ENCODE measurements at regions not wholly inside any gene's neighbourhood (a gene's known extent, or its start where the extent isn't known, plus 50 kb on each side); places are given as distances from the start of the nearest gene placed in this dataset.

DNA sequence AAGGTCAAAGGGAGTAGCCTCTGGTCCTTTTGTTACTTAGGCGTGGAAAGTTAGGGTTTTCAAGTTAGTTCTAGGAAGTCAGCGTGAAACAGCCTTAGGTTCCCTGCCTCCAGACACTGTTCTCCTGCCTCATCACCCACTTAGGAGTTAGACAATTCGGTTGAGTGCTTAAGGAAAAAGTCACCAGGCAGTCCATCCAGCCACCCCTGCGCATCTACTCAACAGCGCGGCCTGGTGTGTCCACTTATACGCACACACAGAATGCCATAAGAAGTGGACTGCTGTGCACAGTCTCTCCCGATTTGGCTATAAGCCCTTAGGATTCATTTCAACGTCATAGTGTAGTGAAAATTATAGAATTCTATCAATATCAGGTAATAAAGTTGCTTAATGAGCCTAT lies 470.8 kb upstream of the TNP1 start:
- no peak for DNase-seq

DNA sequence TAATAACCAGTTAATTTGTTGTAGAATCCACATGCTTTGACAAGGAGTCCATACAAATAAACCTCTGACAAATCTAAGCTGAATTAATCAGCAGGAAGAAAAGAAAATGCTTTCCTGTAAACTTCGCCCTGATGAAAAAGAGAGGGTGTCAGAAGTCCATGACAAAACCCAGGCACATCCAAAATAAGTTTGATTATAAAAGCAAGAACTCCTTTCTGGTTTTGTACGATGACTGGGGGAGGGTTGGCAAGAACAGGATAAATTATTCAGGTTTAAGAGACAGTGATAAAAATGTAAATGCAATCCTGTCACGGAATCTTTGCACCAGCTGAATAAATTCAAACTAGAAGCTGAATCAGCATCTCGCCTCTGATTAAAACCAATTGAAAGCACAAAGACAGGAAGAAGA lies 469.2 kb upstream of the TNP1 start:
- DNase-seq, result no peak

DNA sequence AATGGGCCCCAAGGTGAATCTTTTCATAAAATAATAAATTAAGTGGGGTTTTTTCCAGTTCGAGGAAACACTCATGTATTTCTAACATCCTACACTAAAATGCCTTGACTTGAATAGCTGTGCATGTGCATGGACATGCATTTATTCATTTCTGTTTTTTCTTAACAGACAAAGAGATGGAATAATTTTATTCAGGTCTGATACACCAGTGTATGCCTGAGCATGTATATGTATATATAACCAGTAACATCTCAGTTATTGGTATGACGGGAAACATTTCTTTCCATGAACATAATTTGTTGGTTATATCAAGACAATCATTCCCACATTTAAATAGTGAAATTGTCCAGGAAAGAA lies 468.7 kb upstream of the TNP1 start:
- DNase-seq, result no peak

DNA sequence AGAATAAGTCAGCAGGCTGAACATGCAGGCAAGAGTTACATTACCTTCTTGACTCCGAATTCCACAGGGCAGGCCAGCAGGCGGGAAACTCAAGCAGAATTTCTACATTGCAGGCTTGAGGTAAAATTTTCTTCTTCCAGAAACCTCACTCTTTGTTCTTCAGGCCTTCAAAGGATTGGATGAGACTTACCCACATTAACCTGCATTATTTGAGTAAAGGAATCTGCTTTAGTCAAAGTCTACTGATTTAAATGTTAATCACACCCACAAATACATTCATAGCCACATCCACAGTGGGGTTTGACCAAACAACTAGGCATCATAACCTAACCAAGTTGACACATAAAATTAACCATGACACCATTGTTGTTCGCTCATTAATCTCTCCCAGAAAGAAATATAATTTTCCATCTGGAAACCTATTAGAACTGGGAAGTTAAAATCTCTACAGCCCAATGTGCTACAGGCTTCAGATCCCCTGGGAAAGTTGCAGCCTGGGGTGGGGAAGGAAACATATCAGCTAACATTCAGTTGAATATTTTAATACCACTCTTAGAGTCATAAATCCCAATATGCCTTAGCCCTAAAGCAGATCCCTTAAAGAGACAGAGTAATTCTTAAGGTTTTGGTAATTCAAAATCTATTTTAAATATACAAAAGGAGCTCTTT lies 468.2 kb upstream of the TNP1 start:
- DNase-seq, result no peak

DNA sequence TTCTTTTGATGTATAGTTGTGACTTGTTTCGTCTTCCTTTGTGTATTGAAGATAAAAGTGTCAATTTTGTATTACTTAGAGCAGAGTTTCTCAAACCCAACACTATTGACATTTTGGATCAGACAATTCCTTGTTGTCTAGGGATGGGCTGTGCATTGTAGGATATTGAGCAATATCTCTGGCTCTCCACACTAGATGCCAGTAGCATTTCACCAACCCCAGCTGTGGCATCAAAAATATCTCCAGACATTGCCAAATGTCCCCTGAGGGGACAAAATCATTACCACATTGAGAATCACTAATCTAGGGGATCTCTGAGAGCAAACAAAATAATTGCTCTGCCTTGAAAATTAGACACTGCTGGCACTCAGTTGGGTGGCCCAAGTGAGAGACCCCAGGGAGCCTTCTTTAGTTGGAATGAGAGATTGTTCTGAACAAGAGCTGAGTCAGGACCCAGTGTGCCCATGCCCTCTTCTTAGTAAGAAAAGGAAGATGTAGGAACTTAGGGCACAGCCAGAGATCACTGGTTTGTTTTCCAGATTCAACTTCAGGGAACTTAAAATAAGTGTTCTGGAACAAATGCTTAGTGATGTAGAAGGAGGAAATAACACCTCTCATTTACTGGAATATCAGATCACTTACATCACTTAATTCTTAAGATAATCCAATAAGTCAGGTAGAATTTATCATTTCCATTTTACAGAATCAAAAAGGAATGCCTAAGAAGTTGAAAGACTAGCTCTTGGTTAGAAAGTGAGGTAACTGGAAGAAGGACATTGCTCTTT lies 466.6 kb upstream of the TNP1 start:
- DNase-seq, result no peak

DNA sequence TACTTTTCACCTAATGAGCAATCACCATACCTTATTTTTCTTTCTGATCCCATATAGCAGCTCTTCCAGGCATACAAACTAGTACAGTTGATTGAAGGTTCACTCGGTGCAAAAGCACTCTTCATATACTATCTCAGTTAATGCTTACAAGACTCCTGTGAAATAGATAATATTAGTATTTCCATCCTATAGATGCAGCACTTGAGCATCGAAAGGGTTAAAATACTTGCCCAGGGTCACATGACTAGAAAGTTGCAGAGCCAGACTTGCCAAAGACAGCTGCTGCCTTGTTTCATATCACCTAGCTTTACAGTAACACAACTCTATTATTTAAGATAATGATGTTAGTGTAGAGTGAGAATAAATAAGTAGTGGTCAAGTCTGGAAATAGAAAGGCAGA lies 466.0 kb upstream of the TNP1 start:
- no peak for DNase-seq

DNA sequence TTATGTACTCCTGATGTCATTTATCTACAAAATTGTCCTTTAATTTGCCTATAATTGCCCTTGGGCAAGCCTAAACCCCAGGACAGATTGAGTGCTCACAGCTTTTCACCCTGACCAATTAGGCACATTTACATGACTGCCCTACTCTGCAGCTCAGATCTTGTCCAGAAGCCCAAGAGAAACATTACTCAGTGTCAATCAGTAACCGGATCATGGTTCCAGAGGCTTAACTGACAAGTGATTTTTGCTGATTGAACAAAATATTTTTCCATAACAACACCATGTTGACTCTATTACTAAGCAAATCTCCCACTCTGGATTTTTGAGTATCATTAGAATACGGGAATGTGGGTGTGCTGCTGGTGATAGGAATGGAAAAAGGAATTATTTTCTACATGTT lies 465.4 kb upstream of the TNP1 start:
- no peak for DNase-seq

DNA sequence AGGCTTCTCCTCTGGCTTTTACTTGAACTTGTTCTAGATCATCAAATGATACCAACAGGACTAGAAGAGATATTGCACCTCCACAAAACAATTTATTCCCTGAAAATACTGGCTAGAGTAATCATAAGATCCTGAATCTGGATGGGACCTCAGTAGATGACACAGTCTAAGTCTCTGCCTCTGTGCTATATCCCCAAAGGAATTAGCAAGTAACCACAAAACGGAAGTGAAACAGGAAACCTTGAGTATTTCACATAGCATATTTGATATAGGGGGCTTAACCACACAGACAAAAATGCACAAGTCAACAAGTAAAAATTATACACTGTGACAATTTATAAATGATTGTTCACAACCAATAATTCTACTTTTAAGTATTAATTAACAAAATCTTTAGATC lies 456.9 kb upstream of the TNP1 start:
- no peak for DNase-seq

DNA sequence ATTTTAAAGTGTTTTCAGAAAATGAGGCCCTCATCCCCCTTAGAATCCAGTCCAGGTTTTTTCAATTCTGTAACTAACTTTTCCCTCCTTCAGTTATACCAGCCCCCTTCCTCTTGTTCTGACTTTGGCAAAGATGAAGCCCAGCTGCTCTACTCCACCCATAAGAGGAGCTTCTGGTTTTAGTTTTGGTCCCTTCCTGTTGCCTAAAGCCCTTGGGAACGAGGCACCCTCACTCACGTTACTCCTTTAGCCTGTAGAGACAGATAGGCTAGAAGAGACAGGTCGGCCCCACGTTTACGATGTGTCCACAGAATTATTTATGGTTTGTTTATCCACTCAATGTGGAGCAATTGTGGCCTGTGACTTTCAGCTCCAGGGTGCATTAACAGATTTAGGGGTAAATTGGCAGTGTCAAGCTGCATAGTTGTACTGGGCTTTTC lies 454.2 kb upstream of the TNP1 start:
- DNase-seq, result peak; percentile 78

DNA sequence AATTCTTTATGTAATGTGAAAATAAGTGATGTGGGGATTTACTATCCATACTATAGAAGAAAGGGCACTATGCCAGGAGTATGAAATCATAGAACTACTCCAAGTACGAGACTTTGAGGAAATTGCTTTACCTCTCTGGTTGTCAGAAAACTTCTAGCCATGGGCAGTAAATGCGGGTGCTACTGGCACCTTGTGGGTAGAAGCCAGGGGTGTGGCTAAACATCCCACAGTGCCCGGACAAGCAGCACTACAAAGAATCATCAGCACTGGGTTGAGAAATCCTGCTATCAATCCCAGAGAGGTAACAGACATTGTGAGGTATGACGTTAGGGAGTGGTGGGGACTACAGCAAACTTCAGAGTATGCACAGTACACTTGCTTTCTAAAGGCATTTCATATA lies 453.5 kb upstream of the TNP1 start:
- DNase-seq, result no peak

DNA sequence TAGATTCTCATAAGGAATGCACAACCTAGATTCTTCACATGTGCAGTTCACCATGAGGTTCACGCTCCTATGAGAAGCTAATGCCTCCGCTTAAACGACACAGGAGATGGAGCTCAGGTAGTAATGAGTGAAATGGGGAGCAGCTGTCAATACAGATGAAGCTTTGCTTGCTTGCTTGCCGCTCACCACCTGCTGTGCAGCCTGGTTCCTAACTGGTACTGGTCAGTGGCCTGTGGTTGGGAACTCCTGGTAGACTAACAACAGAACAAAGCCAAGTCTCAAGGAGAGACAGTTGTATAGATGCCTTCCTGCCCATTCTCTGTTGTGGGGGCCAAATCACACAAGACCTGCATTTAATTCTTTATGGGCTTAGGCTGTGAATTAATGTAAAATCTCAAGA lies 449.2 kb upstream of the TNP1 start:
- DNase-seq, result no peak

DNA sequence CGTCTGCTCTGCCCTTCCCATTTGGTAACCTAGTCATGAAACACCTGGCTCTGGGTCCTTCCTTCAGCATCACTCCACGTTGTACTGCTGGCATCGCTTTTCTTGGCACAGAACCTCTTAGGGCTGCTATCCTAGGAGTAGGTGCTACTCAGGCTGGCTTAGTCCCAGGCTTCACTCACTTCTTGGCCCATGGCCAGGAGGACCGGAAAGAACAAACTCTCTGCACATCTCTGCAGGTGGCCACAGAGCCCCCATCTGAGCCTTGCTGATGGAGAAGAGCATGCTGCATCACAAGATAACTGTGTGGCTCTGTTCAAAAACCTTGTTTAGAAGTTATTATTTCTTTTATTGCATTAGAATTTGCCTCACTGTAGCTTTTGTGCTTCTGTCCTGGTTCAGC lies 447.2 kb upstream of the TNP1 start:
- peak; percentile 64 for DNase-seq

DNA sequence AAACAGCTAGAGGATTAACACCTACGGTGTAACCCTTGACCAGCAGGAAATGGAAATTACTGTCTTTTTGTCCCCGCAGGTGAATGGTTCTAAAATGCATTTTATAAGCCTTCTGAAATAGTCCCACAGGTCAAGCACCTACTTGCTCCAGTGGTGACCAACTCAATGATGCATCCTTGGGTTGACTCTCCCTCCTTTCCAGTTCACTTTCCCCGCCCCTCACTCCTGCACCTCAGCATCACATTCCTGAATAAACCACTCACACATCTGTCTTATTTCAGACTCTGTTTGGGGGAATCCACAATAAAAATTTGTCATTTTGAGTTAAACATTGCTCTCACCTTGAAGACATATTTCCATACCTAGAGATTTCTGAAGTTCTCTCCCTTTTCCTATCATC lies 446.0 kb upstream of the TNP1 start:
- DNase-seq, result no peak

DNA sequence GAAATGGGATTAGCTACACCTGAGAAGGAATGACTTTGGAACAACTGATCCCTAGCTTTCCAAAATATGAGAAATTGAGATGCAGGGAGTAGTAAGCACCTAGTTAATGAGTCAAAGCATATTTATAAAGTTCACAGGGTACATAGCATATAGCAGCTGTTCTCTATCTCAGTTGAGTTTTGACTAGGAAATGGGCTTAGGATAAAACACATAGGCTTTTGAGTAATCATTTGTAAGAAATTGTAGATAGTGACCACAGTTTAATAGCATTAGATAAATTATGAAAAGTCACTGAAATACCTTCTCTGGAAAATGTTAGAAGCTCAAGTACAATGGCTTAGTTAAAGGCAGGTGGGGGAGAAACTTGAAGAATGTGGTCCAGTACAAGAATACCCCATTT lies 444.7 kb upstream of the TNP1 start:
- no peak for DNase-seq

DNA sequence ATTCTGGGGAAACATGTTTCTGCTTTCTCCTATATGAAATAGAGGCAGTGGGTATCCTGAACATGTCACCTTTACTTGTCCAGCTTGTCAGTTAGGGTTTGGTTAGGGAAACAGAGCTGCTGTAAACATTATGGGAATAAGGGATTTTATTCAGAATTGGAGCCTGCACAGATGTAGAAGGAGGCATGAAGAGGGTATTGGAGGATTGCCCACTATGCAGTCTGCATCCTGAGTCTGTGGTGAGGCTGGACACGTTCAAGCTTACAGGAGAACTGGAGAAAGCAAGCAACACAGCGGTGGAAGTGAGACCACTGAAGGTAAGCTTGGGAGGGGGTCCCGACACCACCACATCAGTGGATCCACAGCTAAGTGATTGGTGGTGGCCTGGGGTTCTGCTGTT lies 443.0 kb upstream of the TNP1 start:
- DNase-seq, result no peak

DNA sequence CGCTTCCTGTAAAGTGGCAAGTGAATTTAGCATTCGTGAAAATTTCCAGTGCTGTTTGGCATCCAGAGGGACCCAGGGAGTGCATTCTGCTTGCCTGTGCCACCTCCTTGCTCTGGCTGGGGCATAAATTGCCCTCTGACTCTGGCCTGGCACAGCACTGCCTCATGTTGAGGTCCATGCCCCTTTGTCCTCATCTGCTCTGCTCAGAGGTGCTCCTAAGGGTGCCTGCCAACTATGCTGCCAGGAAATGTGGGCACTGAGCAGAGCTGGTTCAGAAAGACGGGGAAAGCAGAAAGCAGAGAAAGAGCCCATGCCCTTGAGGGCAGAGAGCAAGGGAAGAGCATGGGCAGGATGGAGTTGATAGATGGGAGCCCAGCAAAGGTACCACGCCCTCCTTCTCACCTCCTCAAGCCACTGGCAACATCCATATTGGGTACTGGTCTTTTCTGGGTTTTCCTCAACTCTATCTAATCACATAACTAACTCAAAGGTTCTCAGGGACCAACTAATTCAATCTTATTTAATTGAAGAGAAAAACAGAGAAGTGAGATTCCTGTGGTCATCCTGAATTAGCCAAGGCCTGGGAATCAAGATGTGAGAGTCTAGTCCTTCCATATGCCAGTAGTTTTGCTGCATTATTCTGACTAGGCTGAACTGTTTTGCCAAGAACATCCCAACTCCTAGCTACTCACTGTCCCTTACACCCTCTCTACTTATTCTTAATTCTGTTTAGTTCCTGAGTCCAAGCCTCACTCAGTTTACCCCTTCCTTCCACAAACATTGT lies 441.5 kb upstream of the TNP1 start:
- no peak for DNase-seq

DNA sequence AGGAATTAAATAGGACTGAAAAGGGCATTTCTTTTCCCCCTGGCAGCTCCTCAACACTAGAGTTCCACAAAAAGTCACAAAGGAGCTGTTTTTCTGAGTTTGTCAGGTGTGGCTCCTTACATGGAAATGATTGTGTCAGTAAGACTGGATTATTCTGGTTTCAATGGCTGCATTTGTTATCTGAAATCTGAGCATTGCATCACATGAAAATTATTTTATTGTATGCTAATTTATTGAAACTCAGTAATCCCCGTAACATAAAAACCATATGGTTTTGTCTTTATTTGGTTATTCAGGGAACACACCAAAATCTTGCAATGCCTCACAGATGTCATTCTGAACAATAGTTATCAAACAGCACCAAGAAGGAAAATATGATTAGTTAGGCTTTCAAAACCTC lies 439.7 kb upstream of the TNP1 start:
- no peak for DNase-seq

DNA sequence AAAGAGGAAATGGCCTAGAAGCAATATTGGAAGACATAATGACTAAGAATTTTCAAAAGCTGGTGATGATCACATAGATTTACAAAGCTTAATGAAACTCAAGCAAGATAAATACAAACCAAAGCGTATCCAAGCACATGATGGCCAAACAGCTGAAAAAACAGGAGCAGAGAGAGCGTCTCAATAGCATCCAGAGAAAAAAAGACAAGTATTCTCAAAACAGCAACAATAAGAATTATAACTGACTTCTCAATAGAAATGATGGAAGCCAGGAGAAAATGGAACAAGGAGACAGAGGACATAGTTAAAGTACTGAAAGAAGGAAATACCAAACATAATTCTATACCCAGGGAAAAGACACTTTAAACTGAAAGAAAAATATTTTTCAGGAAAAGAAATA lies 437.2 kb upstream of the TNP1 start:
- DNase-seq, result no peak

DNA sequence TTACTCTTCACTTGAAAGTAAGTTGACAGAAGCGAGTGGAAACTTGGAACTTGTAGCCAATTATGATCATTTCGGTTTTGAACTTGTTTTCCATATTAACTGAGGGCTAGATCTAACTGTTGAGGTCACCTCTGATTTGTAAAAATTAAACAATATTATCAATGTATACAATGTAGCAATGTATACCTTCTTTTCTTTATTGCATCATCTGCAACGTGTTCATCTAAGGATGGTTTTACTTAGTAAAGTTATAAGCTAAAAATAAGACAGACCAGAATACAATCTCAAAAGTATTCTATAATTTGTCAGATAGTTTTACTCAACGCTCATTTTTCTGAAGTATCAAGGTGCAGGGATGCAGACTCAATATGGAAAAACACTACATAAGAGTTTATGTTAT lies 435.0 kb upstream of the TNP1 start:
- DNase-seq, result no peak

DNA sequence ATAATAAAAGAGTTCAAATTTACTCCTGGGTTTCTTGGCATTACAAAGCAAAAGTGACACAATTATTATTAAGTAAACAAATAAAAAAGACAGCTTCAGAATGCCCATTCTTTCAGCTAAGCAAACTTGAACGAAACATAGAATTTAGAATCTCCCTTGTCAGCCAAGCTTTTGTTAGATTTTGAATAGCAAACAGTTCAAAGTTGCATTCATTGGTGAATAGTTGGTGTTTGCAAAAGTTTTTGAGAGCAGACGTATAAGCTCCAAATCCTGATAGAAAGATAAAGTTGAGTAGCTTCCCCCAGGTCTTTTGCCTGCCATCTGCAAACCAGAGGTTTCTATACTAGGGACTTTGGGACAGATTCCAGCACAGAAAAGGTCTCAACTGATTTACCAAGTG lies 434.3 kb upstream of the TNP1 start:
- no peak for DNase-seq

DNA sequence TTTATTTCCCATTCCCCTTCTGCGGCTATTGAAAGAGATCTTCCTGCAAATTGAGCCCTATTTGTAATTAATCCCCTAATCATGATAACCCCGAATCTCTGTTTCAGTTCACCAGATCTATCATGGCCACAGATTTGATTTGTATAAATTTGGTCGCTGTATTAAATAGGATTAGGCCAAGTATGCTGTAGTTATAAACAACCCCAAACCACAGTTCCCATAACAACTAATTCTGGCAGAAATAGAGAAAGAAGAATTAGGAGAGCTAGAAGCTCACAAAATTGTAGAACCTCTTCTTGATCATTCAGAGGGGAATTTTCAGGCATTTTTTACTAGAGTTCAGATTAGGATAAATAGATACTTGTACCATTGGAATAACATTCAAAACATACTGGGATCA lies 433.7 kb upstream of the TNP1 start:
- DNase-seq, result no peak

DNA sequence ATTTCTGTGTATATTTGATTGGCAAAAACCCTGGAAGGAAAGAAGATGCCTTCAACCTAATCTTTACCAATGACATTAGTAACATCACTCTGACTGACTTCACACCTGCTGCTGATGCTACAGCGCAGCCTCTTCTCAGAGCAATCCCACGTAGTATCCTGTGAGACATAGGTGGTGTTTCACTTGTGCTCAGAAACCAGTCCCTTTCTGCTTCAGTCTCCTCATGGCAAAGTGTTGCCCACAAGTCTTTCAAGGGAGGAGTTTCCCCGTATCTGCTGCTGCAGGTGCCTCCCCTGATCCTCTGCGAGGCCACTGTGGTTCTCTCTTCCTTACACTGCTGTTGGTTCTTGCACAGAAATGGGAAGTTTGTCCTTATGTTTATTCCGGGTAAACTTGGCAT lies 433.2 kb upstream of the TNP1 start:
- no peak for DNase-seq

DNA sequence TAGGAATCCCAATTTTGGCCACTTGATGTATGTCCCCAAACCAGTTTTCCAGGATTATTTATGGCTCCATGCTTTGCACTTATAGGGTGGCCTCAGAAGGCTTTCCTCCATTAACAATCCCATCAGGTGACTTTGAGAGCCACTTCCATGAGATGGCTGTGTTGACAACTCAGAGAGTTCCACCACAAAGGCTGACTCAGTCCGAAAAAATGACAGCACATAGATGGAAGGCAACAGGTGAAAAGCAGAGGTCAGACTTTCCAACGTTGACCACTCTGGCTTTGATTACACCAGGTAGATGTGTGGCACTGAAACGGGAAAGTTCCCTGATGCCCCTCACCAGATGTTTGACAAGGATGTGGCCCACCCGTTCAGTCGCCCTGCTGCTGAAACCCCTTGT lies 431.4 kb upstream of the TNP1 start:
- DNase-seq, result no peak

DNA sequence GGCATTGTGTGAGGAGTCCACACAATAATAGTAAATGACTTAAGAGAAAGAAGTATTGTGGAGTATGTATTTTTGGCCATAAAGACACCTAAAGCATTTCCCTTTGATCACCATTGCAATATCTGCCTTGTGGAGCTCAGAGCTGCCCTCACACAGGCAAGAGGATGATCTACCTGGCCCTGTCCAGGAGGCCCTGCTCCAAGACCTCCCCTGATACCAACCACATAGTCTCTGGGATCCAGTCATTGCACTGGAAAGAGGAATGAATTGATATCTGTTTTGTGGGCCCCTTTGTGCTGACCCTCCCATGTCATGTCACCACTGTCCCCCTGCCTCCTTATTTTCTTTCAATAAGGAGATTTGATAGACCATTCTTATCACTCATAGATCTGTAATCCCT lies 430.6 kb upstream of the TNP1 start:
- DNase-seq, result no peak

All from SHP77 treated with DMSO at 0.1 percent for 48 hours (cell line).